Raji (cell line): ENCODE measurements at regions not wholly inside any gene's neighbourhood (a gene's known extent, or its start where the extent isn't known, plus 50 kb on each side); places are given as distances from the start of the nearest gene placed in this dataset.

Experiments
- POLR2A ChIP-seq: IDR thresholded peaks from 2 replicates; pipeline ENCODE4 v1.6.1; 2011; ENCODE audit warnings: low read depth, low read length, control low read depth; ENCODE audit not compliant: insufficient read depth

DNA sequence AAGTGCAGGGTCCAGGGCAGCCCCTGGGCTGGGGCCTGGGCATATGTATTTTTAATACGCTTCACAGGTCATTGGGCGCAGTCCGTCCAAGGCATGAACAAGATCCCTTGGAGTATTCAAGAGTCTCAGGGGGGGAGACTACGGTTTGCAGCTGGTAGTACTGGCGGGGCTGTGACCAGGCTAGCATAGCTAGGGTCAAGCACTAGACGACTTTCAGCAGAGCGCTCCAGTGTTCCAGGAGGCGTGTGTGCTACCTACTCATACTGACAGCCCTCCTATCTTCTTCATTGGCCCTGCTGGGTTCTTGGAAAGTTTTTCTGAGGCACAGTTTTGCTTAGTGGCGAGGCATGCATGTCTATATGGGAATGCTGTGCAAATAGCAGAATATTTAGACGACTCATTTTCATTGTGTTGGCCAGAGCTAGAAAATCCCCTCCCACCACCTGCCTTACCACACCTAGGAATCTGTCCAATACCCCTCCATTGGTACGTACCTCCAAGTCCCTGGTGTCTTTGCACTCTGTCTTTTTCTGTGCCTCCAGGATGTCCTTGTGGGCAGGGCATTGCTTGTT lies 68.2 kb downstream of the GLI2 start:
- no peak for TF ChIP-seq POLR2A

DNA sequence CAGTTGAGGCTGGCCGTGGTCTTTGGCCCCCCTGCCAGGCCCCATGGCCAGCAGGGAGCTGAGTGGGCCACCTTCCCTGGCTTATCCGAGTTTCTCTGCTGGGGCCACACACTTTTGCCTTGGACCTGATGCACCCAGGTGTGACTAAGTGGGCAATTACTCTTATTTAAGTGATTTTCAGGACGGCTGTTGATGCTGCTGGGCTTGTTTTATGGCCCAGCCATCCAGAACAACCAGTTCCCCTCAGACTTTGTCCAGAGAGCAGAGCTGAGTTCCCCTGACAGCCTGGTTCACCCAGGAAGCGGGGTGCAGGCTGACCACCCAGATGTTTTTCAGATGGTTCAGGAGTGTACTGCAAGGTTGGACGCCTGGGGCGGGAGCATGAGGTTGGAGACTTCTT lies 68.8 kb downstream of the GLI2 start:
- TF ChIP-seq POLR2A = no peak

DNA sequence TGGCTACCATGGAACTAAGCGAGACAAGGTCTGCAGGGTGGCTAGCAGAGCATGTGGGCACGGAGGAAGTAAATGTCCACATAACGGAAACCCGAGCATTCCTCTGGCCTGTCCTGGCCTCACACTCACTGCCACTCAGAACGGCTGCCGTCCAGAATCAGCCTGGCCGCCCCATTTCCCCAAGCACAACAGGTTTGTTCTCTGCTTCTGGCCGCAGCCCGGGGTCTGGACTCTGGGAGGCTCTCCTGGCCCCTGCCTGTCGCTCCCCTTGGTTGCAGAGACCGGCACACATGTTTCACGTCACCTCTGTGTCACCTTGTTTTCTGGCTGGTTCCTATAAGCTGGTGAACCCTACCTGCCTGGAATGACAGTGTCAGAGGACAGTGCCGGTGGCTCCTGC lies 69.3 kb downstream of the GLI2 start:
- TF ChIP-seq POLR2A = no peak

DNA sequence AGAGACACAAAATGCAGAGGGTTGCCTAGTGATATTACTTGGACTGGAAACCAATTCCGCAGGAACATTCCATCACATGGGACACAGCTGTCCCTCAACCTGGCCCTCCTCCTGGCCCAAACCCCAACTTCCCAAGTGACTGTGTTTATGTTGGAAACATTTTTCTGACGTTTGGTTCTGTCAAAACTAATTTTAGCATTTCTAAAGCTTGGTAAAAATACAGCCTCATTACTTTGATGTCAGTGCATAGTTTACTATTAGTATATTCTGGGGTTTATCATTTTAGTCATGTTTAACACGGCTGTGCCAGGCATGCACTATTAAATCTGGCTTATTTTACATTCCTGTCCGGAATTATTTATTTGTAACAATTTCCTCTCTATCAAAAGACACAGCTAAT lies 69.9 kb downstream of the GLI2 start:
- TF ChIP-seq POLR2A = no peak

DNA sequence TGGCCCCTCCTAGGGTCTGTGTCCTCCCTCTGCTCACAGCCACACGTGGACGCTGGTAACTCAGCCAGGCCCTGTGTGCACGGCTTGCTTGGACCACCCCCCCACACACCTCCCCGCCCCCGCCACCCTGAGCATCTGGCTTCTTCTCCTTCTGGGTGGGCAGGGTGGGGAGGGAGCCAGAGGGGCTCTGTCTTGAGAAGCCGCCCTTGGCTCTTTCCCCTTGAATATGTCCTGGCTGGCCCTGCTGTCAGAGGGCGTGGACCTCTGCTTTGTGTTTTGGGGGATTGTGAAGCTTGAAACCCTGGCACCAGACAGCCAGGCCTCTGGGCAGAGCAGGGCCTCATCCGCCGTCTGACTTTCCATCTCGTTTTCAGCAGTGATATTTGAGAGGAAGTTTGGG lies 72.1 kb downstream of the GLI2 start:
- no peak for TF ChIP-seq POLR2A

DNA sequence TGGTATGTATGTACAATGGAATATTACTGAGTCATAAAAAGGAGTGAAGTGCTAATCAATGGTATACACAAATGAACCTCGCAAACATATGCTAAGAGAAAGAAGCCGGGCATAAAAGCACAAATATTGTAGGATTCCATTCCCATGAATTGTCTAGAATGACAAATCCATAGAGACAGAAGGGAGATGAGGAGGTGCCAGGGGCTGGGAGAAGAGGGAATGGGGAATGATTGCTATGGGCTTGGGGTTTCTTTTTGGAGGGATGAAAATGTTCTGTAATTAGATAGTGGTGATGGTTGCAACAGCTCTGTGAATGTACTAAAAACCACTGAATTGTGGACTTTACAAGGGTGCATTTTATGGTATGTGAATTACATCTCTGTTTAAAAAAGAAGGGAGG lies 73.5 kb downstream of the GLI2 start:
- TF ChIP-seq POLR2A = no peak

DNA sequence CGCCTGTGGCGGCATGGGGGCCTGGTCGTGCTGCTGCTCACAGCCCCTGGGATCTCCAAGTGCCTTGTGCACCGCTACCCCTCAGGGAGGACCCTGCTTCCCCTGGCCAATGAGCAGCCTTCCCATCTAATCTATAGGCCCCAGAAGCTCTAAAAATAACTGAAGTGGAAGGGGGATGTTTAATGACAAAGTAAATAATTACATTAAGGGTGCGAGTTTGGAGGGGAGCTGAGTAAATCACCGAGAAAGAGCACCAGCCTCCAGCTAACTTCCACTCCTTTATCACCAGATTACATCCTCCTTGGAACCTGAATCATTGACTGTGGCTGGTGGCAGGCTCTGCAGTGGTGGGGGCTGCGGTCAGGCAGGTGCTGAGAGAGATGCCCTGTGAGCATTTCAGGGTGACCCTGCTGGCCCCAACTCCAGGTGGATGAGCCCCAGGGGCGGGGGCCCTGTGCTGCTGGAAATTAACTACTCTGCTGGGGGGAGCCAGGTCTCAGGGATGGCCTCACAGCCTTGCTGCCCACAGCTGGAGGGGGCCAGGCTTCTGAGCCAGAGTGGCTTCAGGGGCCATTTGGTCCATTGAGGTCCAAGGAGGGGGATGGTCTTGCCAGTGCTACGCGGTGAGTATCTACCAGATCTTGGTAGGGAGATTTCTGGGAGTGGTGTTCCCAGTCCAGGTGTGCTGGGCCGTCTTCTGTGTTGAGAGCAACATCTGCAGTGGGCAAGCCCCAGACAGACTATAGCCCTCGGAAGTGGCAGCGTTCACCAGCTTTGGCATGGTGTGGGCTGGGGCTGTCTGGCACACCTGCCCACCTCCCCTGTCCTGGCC lies 74.2 kb downstream of the GLI2 start:
- TF ChIP-seq POLR2A = no peak

DNA sequence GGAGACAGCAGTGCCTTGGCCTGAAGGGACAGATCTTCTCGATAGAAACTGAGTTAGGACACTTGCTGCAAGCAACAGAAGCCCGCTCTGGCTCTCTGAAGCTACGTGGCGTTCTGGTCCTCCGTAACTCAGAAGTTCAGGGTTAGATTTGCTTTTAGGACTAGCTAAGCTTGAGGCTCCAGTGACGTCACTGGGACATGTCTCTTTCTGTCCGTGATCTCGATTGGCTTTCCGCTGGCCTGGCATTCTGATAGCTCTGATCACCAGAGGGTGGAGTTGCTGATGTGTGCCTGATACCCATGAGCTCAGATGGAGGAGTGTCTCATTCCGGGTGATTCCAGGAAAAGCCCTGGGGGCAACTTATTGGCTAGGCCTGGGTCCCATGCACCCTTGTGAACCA lies 75.0 kb downstream of the GLI2 start:
- TF ChIP-seq POLR2A = no peak

DNA sequence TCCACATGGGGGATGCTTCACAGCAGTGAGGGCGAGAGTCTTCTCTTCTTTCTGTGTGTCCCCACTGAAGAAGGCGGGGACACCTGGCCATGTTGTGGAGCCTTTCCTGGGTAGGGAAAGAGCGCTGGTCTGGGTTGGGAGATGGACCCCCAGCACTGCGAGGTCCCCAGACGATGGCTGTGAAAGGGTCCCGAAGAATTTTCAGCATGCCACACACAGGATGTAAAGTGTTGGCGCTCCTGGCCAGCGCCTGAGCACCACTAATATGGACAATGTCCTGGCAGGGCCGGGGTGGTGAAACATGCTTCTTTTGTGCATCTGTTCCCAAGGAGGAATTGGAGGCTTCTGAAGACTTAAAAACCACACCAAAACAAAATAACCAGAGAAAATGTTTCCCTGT lies 77.2 kb downstream of the GLI2 start:
- TF ChIP-seq POLR2A = no peak

DNA sequence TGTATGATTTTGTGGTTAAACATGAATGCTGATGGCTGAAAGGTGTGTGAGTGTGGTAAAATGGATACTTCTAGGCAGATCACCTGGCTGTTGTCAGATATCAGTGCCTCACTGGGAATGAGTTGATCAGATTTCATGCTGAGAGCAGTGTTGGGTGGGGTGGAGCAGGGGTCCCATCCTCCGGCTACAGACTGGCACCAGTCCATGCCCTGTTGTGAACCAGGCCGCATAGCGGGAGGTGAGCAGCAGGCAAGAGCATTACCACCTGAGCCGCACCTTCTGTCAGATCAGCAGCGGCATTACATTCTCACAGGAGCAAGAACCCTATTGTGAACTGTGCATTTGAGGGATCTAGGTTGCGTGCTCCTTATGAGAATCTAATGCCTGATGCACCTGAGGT lies 78.7 kb downstream of the GLI2 start:
- TF ChIP-seq POLR2A = no peak

DNA sequence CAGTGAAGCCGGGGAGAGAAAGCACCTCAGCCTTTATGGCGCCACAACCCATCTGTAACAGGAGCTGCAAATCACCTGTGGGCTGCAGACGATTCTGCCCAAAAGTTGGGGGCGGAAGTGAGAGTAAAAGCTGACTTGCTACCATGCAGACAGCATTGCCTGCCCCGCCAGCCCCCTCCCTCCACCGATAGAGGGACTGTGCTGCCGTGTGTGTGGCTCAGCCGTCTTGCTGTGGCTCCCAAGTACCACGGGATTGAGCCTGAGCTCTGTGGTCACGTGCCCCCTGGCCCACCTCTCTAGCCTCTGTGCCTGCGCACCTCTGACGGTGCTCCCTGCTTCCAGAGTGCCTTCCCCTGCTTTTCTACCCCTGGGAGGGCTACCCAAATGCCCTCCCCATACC lies 79.6 kb downstream of the GLI2 start:
- no peak for TF ChIP-seq POLR2A

DNA sequence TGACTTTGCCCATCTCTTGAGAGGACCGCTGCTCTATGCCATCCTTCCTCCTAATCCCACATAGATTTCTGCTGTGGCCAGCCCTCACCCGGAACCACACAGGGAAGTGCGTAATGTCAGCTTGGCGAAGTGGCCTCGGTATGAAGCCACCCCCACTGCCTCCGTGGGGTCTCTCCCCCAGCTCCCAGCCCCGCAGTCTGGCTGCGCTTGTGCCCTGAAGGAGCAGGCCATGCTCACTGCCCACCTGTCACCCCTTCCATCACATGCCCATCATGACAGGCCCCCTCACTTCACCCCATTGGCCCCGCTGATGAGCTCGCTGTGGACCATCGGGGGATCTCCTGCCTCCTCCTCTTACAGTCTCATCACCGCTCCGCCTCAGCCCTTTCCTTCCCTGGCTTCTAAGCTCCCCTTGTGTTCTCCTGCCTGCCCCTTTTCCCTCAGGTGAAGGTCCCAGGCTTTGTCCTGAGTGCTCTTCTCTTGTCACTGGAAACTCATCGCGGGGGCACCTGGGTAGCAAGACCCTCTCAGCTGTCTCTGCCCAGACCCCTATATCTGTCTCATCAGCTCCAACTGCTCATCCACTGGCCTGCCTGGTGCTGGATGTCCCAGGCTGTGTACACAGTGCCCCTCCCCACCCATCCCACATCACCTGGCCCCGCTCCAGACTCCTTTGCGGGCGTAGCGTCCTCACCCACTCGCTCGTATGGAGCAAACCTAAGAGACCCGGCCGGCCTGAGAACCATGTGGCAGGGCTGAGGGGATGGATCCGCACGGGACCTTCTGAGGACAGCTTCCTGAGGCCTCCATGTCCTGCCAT lies 81.7 kb downstream of the GLI2 start:
- no peak for TF ChIP-seq POLR2A

DNA sequence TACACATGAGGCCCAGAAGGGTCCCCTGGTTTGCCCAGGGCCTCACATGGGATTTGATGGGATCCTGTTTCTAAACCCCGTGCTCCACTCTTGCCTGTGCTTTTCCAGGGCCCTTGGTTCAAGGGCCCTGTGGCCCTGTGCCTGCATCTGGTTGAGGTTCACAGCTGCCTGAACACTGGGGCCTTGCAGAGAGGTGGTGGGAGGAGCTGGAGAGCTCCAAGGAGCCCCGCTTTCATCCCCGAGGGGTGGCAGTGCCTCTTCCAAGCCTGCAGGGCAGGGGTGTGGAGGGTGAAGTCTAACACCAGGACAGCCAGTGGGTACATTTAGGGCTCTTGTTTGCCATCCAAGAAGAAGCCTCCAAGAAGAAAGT lies 82.3 kb downstream of the GLI2 start:
- no peak for TF ChIP-seq POLR2A

DNA sequence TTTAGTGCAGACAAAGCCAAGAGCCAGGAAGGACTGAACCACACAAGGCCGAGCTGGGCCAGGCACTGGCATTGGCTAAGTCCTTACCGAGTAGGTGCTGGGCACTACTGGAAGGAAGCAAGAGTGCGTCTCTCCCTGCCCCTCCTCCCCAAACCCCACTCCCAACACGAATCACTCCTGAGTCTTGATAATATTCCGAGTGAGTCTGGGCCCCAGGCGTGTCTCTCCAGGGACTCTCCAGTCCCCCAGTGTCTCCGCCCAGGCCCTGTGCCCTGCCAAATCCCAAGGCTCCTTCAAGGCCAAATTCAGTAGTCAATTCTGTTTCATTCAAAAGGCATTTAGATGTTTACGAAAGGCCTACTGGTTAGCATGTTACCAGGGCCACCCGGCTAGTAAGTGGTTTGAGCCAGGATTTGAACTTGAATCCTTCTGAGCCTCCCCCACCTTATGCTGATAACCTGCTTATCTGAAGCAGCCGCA lies 82.8 kb downstream of the GLI2 start:
- no peak for TF ChIP-seq POLR2A

DNA sequence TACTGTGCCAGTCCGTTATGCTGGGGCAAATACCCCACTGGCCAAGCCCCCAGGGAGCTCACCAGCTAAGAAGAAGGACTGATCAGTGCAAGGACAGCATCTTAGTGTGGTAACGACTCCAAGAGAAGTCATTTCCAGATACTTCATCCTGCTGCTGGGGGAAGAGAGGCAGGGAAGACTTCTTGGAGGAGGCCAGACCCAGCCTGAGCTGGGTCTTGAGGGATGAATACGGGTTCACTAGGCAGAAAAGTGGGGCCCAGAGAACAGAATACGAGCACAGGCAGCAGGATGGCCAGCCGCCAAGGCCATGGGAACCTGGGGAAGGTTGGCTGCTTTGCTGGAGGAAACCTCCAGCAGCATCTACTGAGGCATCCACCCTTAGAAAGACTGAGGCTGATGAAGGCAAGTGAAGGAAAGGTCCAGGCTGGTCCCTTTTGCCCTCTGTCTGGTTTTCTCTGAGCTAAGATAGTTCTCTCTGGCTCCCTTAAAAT lies 84.1 kb downstream of the GLI2 start:
- TF ChIP-seq POLR2A = no peak
